COLO668 (cell line): ENCODE measurements at regions not wholly inside any gene's neighbourhood (a gene's known extent, or its start where the extent isn't known, plus 50 kb on each side); places are given as distances from the start of the nearest gene placed in this dataset.

ENCODE experiments used
- DNase-seq: peaks from one replicate; lab custom pipeline; 2025; ENCODE audit not compliant: unreplicated experiment; lab: John Stamatoyannopoulos, UW

- peak; percentile 12 for DNase-seq
Measured at GRCh38 chr9:1461812-1462211, 411.7 kb downstream of the DMRT2 start.

DNA sequence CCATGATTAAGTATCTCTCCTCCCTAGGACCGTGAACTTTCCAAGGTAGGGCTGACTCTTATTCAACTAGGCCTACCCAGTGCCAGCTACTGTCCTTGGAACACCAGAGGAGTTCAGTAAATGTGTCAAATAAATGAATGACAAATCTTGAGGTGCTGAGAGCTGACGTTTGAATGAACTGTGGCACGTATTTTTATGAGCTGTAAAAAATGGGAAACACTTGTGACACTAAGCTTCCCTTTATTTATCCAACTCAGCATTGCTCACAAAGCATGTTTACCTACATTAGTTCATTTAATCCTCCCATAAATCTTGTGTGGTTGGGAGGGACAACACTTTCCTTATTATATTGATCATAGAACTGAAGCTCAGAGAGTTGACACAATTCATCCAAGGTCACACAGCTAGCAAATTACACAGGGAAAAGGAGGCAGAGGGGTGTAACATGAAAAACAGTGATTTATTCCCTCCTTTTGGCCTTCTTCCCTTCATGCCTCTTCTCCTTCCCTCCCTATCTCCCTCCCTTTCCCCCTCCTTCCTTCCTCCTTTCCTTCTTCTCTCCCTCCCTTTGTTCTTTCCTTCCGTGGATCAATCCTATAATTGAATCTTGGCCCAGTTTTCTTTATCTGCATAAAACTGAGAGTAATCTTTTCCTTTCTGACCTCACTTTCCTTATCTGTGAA, 412.6 kb downstream of the DMRT2 start:
- no peak for DNase-seq

GRCh38 chr9:1469996-1470395, 419.8 kb downstream of the DMRT2 start:
- DNase-seq = no peak

- no peak for DNase-seq
Measured at GRCh38 chr9:1473956-1474634, 423.9 kb downstream of the DMRT2 start.

GRCh38 chr9:1474671-1475070, 424.5 kb downstream of the DMRT2 start:
- DNase-seq = no peak

DNA sequence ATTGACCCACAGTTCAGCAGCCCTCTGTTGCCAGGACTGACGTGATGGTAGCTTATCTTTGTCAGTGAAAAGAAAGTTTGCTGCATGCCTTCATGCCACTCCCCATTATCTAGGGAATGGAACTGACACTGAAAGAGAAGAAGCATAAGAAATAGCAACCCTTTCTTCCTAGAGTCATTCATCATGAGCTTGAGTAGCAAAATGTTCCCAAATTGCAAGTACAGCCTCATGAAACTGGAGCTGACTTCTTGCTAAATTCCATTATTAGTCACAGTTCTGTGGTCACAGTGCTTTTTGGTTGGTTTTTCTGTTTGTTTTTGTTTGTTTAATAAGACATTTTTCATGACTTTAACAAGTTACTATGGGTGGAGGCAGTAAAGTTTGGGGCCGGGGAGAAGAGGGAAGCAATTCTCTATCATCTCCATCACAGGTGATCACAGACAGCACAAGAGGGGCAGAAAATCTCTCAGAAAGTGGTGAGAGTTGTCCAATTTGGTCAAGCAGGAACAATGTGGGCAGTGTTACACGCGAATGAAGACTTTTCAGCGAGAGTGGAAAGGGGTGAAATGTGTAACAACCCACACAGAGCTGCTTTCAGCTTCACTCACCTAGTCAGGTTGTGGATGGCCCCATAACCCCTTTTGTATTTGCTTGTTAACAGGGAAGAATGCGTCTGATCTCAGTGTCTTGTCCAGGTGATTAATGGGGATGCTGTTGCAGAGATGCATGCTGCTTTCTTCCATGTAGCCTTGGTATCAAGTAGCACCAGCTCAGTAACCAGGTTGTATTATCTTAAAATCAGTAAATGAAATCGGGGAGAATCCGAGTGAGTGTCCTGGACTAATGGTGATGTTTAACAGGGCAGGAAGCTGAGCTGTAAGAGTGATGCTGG, 440.4 kb downstream of the DMRT2 start:
- DNase-seq = no peak

DNA sequence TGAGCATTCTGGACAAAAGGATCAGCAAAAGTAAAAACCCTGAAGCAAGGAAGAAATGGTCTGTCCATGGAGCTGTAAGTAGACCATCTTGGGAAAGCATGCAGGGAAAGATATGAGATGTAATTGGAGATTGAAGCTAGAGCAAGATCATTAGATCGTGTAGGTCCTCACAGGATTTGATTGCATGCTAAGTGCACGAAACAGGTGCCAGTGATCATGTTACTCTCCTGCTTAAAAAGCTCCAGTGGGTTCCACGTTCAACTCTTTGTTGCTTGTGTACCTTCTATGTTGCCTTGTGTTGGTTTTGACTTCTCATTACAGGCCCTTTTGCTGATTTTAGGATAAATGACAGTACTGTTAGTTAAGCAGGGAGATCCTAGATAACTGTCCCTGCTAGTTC, 442.0 kb downstream of the DMRT2 start:
- peak; percentile 9 for DNase-seq

DNA sequence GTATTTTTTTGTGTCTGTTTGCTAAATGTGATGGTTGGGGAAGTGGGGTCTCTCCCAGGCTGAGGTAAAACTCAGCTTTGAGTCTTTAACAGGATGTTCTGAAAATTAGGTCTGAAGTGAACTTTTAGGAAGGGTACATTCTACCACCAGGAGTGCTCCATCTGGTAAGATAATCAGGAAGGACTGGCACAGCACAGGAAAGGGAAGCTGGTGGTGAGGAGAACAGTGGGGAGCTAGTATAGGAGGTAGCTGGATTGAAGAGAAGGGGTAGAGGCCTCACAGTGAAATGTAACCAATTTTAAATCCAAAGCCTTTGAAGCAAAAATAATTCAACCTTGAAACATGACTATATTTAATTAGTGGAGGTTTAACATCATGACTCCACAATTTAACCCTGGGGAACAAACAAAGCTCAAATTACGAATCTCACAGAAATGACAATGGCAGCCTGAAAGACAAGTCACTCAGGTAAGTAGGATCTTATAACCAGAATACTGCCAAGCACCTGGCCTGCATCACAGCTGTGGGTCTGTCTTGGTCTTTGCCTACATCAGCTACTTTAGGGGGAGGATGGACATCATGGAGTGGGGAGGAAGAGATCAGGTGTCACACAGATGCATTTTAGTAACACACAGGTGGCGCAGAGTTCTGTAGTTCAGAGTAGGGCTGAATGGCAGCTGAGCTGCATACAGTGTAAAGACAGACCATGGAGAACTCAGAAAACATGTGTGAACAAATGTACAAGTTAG, 445.3 kb downstream of the DMRT2 start:
- DNase-seq = peak; percentile 76

DNA sequence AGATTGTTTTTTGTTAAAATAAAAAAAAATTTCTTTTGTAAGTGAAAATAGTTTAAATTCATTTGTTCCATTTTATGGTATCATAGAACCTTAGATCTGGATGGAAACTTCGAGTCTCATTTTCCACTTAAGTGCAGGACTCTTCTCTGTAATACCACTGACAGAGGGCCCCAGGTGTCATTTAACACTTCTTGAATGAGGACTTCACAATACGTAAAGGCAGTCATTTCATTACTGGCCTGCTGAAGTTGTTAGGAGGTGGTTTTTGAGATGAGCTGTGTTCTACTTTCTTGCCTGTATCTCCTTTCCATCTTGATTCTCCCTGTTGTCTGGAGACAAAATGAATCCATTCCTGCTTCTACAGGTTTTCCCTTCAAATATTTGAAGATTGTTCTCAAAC, 455.3 kb downstream of the DMRT2 start:
- DNase-seq = no peak

- no peak for DNase-seq
Measured at GRCh38 chr9:1510712-1511111, 460.6 kb downstream of the DMRT2 start.

- DNase-seq = no peak
Measured at GRCh38 chr9:1513105-1513504, 462.9 kb downstream of the DMRT2 start.

GRCh38 chr9:1514250-1514649, 464.1 kb downstream of the DMRT2 start:
- no peak for DNase-seq

DNA sequence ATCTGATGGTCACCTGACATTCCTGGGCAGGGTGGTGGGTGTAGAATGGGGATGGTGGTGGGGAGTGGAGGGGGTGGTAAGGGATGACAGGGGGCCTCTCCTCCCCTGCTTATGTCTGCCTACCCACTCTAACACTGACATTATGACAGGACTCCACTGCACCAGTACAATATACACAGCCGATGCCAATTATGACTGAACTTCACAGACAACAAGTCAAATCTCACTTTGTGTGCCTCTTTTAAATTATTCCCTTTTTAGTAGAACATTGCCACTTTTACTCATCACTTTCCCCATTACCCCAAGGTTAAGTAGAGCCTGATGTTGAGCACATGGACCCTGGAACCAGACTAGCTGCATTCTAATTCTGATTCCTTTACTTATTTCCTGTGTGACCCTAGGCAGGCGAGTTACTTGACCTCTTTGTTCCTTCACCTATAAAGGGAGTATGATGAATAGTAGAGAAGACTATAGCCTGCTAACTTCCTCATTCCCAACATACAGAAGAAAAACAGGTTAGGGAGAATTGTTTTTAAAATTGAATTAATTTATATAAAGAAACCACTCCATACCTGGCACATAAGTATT, 464.7 kb downstream of the DMRT2 start:
- DNase-seq = no peak

DNA sequence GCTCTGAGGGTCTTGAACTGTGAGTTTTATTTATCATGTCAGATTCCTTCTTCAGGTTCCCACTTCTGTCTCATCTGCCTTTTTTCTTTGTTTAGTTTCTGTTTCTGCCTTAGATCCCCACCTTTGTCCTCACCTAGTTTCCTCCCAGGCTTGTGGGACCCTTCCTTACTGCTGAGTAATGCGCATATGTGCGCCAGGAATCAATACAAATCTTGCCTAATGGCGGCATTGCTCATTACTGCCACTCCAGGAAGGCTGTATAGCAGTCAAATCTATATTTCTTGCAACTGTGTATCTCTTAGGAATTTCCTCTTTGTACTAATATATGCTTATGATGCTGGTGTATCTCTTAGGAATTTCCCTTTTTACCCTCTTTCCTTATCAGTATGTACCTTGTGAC, 465.4 kb downstream of the DMRT2 start:
- no peak for DNase-seq

GRCh38 chr9:1521547-1521946, 471.4 kb downstream of the DMRT2 start:
- no peak for DNase-seq

DNA sequence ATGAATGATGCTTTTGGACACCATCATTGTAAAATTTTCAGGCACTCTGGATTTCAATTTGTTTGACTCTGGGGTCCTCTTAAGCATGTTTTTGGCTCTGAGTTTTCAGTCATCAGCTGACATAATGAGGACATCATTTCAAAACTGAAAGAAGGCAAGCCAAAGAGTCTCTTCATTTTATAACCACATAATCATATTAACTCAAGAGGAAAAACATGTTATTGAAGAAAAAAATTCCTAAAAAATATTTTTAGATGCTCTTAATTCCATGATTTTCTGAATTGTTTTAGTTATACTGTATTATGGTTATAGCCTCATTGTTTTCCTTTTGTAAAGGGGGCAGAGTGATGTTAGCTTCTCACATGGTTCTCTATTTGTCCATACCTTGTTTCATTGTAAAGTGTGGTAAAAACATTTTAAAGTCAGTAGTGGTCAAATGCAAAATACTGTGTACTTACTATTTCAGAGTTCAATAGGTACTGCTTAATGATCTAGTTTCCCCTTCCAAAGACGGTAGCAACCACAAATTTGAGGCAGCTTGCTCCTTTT, 472.1 kb downstream of the DMRT2 start:
- DNase-seq = no peak

DNA sequence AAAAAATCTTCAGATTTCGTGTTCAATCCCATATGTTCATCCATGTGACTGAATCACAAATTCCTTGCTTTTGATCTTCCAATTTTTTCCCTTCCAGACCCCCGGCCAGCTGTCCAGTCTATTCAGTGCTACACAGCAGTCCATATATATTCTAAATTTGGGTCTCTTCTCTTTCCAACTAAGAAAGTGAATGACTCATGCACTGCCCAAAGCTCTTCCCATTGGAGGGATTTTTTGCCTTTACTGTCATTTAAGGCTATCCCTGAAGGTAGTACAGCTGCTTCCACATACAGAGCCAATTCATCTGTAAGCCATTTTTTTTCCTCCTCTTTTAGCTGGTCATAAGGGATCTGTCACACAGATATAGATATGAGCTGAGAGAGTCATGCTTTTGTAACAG, 478.3 kb downstream of the DMRT2 start:
- no peak for DNase-seq

GRCh38 chr9:1530696-1531095, 480.5 kb downstream of the DMRT2 start:
- DNase-seq = no peak

DNA sequence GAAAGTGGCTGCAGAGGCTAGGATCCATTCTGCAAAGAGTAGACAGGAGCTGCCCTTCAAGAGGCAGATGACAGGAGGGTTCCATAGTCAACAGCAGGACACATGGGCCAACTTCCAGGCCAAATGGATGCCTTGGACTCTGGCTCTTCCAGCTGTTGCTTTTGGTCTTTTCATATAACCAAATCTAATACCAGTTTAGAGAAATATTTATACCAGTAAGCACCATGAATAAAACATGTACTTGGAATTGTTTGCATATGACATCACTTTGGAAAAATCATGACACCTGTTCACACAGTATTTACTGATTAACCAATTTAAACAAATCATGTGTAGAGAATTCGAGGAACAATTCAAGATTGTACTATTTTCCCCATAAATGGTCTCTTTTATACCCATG, 481.3 kb downstream of the DMRT2 start:
- DNase-seq = peak; percentile 18

GRCh38 chr9:1532171-1532570, 482.0 kb downstream of the DMRT2 start:
- no peak for DNase-seq

DNA sequence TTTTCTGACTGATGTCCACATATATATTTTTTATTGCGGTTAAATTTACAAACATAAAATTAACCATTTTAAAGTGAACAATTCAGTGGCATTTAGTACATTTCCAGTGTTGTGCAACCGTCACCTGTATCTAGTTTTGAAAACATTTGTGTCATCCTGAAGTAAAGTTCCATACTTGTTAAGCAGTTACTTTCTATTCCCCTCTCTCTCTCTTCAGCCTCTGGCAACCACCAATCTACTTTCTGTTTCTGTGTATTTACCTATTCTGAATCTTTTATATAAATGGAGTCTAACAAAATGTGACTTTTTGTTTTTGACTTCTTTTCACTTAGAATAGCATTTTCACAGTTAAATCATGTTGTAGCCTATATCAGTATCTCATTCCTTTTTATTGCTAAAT, 480.1 kb upstream of the SMARCA2 start:
- no peak for DNase-seq
